ENCODE measurements at regions not wholly inside any gene's neighbourhood (a gene's known extent, or its start where the extent isn't known, plus 50 kb on each side); places are given as distances from the start of the nearest gene placed in this dataset.
"Not testable (repeated sequence)": the region's sequence is repeated elsewhere in the genome, so short reads cannot be mapped to it uniquely, and the experiment has no call there.

GRCh38 chr9:22508354-22508753 is 61.7 kb downstream of the DMRTA1 start:
- DNase-seq (ENCODE audit: low read depth) = not testable (repeated sequence)

GRCh38 chr9:22508790-22509189 is 62.2 kb downstream of the DMRTA1 start:
- no peak overlapping the region for H3K4me3 ChIP-seq (ENCODE audit: low read length)
- TF ChIP-seq CTCF (IDR thresholded peaks at IDR 0.05; ENCODE audit: insufficient read depth, low read depth, low read length, missing control alignments) = no peak
- DNase-seq (ENCODE audit: low read depth) = no peak

More at GRCh38 chr9:22508354-22508753, 61.7 kb downstream of the DMRTA1 start:
- not testable (repeated sequence) for H3K4me3 ChIP-seq (ENCODE audit: low read length)

GRCh38 chr9:22512495-22512894 is 65.9 kb downstream of the DMRTA1 start:
- TF ChIP-seq CTCF (IDR thresholded peaks at IDR 0.05; ENCODE audit: insufficient read depth, low read depth, low read length, missing control alignments) = no peak
- H3K4me3 ChIP-seq (ENCODE audit: low read length) = no peak overlapping the region
- DNase-seq (ENCODE audit: low read depth) = no peak

GRCh38 chr9:22514871-22515270 is 68.2 kb downstream of the DMRTA1 start:
- peak; percentile 69 for DNase-seq (ENCODE audit: low read depth)
- no peak for TF ChIP-seq CTCF (IDR thresholded peaks at IDR 0.05; ENCODE audit: insufficient read depth, low read depth, low read length, missing control alignments)
- no peak overlapping the region for H3K4me3 ChIP-seq (ENCODE audit: low read length)

- no peak overlapping the region for H3K4me3 ChIP-seq (ENCODE audit: low read length)
- no peak for TF ChIP-seq CTCF (IDR thresholded peaks at IDR 0.05; ENCODE audit: insufficient read depth, low read depth, low read length, missing control alignments)
- no peak for DNase-seq (ENCODE audit: low read depth)
These were observed 75.6 kb downstream of the DMRTA1 start for GRCh38 chr9:22522206-22522740.

- no peak overlapping the region for H3K4me3 ChIP-seq (ENCODE audit: low read length)
- TF ChIP-seq CTCF (IDR thresholded peaks at IDR 0.05; ENCODE audit: insufficient read depth, low read depth, low read length, missing control alignments) = peak; percentile 23
- DNase-seq (ENCODE audit: low read depth) = no peak
These were observed 81.9 kb downstream of the DMRTA1 start for GRCh38 chr9:22528485-22528884.

GRCh38 chr9:22529426-22530199 is 83.0 kb downstream of the DMRTA1 start:
- TF ChIP-seq CTCF (IDR thresholded peaks at IDR 0.05; ENCODE audit: insufficient read depth, low read depth, low read length, missing control alignments) = no peak
- no peak overlapping the region for H3K4me3 ChIP-seq (ENCODE audit: low read length)

More at GRCh38 chr9:22529426-22530199, 83.0 kb downstream of the DMRTA1 start:
- peak; percentile 24 for DNase-seq (ENCODE audit: low read depth)
